GM12872 (cell line): ENCODE measurements at regions not wholly inside any gene's neighbourhood (a gene's known extent, or its start where the extent isn't known, plus 50 kb on each side); places are given as distances from the start of the nearest gene placed in this dataset.

Source experiments
- CTCF ChIP-seq: IDR thresholded peaks from 3 replicates; pipeline ENCODE4 v1.5.1; 2011; ENCODE audit warnings: low read depth, mild to moderate bottlenecking, low read length, moderate library complexity; ENCODE audit not compliant: insufficient read depth

- TF ChIP-seq CTCF, result no peak
These were observed 366.7 kb upstream of the MAP3K7 start for GRCh38 chr6:90953405-90954161.

DNA sequence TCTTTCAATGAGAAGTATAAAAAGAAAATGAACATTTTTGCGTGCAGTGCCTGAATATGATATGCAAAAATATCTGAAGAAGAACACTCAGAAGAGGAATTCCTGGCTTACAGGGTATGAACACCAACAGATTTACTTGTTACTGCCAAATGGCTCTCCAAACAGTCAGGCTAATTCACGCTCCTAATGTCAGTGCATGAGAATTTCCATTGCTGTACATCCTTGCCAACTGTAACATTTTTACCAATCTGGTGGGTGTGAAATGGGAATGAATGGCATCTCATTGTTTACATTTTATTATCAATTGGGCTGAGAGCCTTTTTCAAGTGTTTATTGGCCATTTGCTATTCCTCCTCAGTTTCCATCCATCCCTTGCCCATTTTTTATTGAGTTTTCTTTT is 365.3 kb upstream of the MAP3K7 start:
- no peak for TF ChIP-seq CTCF

DNA sequence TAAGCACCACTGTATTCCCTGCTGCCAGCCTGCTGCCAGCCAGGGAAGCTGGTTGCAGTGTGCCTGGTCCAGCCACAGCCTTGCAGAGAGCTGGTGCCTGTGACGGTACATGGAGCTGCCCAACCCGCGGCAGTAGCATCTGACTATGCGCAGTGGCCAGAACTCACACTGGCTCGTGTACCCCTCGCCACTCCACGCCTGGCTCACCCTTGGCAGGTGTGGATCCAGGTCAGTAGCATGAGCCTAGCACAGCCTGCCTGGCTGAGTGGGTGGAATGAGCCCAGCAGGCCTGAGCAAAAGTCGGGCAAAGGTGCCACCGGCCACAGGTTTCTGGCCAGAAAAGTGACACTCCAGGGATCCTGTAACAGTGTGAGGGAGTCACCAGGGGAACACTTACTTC is 361.7 kb upstream of the MAP3K7 start:
- no peak for TF ChIP-seq CTCF

GRCh38 chr6:90947184-90948064 is 360.6 kb upstream of the MAP3K7 start:
- TF ChIP-seq CTCF, result no peak

- no peak for TF ChIP-seq CTCF
These were observed 355.0 kb upstream of the MAP3K7 start for GRCh38 chr6:90941885-90942284.

GRCh38 chr6:90940812-90941481 is 354.1 kb upstream of the MAP3K7 start:
- peak; percentile 52; the same call in 2 of the 3 replicates for TF ChIP-seq CTCF

DNA sequence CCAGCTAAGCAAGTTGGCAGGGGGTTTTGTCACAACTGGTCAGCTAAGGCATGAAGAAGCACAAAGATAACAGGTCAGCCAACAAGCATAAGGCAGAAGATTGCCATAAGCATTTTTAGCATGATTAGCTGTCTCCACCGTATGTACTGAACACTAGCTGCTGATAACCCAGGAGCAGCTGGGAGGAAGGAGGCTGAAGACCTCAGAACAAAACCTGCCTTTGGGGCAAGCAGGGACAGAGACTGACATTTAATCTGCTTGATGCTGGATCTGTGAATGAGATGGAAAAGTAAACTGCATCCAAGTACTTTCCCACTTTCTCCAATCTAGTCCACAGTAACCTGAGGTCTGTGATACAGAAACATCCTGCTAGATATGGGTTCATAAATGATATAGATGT is 353.0 kb upstream of the MAP3K7 start:
- no peak for TF ChIP-seq CTCF
